KG1 (cell line): ENCODE measurements at regions not wholly inside any gene's neighbourhood (a gene's known extent, or its start where the extent isn't known, plus 50 kb on each side); places are given as distances from the start of the nearest gene placed in this dataset.
A peak's percentile ranks its signal among the peaks of the same experiment; 100 is the strongest.

Experiments
- DNase-seq: peaks from one replicate; lab custom pipeline; 2025; lab: John Stamatoyannopoulos, UW

DNA sequence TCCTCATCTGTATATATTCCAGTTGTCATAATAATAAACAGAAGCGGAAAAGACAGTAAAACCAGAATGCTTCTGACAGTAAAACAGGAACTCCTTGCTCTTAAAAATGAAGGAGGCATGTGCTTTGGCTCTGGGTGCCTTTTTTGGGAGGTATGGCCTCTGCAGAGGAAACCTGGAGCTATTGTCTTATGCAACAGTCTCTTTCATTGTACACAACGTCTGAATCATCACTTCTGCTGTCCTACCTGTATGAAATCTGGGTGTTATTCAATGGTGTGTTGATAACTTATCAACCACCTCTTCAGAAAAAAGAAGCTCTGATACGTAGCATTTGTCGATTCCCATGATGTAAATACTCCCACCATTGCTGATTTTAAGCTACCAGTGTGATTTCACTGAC, 64.8 kb downstream of the CDCA7 start:
- no peak for DNase-seq

DNA sequence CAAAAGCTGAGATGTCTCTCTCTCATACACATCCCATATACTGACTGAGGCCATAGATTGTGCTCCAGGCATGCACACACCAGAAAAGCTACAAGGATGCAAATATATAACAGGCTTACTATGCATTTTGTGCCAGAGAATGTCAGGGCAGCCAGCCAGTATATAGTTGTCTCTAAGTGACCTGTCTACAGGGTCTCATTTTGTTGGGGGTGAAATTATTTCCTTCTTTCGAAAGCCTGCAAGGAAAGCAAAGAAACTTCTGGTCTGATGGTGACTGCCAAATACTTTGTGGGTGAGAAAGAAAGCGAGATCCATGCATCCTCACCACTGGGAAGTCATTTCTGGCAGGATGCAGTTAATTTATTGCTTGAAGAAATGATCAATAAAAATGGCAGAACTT, 70.2 kb downstream of the CDCA7 start:
- no peak for DNase-seq

DNA sequence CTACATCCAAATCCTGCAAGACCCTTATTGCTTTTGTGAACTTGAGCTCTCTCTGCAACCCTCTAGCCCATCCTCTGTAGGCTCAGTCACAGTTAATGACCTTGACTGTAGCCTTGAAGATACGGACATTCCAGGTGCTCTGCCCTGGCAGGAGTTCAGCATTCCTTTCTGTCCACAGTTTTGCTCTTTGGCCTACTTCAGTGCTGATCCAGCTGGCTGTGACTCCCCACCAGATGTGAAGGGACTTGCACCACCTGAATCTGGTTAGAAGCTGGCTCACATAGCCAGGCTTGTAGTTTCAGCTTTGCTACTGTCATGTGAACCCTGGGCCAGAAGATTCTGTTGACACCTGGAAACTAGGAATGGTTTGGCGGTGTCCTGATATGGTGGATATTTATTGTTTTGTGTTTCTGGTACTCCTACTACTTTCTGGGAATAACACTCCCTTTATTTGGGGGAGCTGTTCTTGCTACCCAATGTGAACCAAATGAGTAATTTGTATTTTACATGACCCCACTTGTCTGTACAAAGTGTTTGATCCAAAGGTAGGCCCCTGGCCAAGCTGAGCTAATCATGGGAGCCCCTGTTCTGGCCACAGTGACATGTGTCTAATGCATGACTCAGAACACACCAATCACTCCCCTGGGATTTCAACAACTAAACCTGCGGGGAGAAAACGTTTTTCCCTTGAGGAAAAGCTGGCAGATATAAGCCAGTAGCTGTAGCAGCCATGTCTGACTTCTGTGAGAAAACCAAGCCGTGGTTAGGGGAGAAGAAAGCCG, 73.4 kb downstream of the CDCA7 start:
- no peak for DNase-seq

DNA sequence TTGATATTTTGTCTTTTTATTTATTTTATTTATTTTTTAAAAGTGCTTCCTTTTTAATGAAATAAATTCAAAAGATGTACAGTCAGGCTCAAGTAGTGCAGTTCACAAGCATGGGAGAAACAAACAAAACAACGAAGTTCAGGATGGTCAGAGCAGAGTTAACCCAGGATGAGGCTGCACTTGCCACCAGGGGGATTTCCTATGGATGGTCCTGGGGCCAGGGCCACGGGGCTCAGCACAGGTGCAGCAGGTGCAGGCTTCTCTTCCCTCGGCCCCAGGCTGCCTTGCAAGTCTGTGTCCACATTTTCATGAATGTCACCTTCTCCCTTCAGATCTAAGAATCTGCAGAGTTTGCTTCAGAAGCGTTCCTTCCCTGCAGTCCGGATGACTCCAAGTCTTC, 76.5 kb downstream of the CDCA7 start:
- no peak for DNase-seq

DNA sequence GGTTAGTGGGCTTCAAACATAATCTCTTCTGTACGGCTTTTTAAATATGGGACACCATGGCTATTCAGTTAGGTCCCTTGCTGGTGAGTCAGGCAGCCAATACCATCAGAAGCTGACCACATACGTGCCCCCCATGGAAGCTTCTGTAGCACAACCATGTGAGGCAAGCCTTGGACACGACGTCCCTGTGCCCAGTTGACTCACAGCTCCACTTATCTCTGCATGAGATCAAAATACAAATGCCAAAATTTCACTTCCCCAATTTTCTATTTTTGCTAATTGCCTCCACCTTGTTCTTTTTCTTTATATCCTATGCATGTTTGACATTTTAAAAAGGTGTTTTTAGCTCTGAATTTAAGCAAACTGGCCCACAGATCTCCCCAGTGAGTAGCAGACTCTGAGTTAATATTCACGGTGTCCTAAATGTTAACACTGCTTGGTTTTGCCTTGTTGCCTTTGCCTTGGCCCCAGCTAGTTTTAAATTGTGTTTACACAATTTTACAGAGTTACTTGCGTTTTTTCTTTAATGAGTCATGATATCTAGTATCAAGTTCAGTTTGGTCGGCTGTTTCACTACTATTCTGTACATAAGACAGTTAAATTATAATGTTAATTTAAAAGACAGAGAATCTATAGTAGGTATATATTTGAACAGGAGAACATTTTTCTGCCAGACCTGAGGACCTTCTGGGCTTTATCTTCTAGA, 77.5 kb downstream of the CDCA7 start:
- no peak for DNase-seq

DNA sequence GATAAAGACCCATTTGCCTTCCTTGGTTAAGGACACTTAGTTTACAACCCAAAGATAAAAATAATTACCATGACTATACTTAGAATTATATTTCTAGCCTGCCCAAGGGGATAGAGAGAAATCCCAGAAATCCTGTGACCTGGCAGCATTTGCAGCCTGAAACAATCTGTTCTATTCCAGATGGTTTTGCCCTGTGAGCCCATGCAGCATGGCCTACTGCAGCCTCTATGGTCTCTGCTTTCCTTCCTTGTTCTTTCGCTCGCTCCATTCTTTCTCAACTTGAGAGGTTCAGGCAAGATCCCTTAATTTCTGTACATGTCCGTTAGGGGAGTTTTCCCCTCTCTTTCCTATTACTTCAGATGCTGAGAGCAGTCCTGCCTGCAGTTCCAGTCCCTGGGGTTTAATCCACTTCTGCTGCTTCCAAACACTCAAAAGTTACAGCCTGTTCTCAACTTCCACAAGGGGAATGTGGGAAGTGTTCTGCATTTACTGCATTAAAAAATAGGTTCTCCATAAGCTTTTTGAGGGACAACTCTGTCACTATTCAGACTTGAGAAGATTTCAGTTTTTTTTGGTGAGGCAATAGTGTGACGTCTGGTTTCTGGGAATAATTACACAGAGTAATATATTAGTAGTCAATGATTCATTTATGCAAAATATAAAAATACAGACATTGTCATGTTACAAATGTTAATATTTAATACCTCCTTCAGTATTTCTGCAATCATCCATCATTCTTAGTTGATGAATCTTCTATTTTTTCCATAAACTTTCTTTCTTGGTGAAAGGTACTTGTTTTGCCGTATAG, 80.3 kb downstream of the CDCA7 start:
- no peak for DNase-seq

DNA sequence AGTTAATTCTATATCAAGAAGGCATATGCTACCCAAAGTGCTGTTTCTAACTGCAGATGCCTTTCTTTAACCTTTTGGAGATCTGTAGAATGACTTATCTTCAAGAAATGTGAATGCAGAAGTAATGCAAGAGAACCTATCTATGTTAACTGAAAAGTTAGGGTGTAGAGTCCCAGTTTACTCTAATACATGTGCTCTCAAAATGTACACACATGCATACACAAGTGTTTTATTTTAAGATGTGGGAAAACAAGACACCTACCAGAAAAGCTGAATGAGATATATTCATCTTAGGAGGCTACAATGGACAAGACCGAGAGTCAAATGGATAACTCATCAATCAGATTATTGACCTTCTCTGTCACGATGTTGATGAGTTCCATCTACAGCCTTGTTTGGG, 80.9 kb downstream of the CDCA7 start:
- no peak for DNase-seq

DNA sequence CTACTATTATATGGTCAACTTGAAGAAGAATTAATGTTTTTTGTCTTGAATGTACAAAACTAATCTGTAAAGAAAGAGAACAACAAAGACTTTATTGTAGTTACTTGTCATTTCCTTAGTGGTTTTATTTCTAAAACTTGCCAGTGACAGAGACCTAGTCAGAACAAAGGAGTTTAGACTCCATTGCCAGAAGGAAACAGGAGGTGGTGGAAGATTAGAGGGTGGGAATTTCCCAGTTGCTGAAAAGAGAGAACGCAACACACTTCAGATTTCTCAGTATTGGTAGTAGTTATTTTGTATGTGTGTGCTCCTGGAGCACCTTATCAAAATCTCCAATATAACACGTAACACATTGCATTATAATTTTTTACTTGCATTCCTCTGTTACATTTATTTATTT, 81.4 kb downstream of the CDCA7 start:
- DNase-seq, result no peak

DNA sequence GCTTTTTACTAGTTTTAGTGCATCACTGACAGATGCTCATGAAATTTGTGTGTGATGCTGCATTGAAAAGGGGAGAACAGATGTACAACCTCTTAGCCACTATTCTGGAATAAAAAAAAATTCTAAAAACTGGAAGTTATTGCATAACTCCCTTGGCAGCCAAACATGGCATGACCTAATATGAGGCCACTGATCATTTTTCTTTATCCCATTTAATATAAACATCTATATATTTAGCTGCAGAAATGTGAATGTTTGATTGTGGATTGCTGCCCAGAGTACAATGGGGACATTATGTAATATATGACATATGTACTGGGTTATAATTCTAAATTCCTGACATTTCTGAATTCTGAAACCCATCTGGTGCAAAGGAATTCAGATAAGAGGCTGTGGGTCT, 86.5 kb downstream of the CDCA7 start:
- no peak for DNase-seq

DNA sequence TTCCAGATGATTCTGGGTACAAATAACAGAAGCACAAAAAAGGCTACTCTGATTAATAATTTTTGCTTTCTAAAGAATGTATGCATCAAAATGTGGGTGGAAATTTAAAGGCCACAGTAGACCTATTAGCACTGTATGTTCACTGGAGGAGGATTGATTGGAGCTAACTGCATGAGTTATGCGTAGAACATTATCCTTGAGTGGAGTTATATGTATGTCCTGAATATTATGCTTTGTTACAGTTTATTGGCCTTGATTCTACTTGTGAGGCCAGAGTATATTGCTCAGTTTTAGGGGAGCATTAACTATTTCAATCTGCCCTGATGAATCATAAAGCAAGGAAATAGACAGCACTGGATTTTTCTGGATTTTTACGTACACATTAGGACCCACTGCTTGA, 87.9 kb downstream of the CDCA7 start:
- DNase-seq, result no peak

DNA sequence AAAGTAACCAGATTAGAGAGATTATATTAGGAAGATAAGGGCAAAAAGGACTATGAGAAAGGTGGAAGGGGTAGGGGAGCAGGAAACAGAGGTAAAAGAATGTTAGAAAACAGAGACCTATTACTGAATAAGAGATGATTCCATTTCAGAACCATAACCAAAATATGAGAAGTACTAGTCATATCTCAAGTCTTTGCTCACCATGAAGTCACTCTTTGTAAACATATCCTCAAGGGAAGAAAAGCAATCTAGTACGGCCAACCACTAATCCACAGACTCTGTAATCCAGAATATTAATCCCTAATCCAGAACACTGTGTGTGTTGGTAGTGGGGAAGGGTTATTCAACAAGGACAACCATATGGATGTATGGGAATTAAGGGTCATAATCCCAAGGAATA, 92.0 kb downstream of the CDCA7 start:
- DNase-seq, result no peak

DNA sequence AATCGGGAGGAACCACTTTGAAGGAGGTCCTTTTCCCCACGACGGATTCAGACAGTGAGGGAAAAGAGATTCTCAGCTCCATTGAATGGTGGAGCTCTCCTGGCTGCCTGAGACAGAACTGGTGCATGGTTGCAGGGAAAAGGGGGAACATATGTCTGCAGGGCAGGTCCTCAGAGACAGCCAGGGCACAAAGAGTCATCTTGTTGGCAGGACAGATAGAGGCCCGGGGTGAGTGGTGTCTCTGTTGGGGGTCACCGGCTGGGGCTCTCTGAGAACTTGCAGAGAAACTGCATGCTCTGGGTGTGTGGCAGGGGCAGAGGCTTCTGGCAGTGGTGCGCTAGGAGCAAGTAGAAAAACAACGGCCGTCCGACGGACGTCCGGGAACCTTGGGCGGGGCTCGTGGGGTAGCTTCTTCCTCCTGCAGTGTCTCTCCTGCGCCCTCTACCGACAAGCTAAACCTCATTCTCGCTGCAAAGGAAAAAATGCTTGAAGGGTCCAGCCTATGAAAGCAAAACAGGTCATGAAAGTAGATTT, 94.3 kb downstream of the CDCA7 start:
- DNase-seq, result peak; percentile 4

DNA sequence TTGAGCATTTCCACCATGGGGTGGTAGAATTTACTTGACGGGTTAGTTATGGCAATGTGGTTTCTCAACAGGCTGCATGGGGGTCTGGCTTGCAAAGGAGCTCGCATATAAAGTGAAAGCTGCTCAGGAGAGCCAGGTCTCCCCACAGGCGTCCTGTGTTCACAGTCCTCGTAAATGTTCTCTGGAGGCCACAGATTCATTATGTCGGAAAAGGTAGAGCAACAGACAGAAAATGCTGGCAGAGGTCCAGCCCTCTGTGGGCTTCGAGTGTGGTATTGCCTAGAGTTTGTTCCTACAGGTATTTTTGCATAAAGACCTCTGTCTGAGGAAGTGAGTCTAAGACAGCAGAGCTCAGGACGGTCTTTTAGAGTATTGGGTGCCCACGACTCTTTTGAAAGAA, 96.4 kb downstream of the CDCA7 start:
- no peak for DNase-seq

DNA sequence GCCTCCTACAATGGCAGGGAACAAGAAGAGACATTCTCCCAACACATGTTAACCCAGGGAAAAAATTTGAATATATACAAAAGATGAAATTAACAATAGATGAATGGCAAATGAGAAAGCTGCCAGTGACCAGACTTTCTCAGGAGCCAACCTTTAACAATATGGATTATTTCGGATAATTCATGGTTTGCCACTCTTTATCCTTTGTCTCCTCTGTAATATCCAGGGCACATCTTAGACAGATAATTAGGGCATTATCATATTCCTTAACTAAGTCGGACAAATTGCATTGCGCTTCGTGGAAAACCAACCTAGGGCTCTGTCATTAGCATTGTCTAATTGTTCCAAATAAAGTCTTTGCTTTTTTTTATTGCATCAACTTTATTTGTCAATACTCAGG, 97.3 kb downstream of the CDCA7 start:
- no peak for DNase-seq

DNA sequence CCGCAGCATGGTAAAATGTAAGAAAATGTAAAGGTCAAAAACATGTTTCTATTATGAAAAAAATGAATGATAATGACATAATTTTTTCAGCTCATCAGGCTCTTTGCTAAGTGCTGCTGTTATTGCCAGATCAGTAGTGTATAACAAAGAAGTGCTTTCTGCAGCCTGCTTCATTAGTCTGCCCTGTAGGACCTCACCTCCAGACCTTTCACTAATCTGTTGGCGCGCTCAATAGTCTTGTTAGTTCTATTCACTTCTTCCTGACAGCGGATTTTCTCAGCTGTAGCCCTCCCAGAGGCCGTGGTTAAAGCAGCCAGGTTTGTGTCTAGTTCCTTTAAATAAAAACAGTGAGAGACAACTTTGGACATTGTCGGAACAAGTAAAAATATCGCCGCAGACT, 97.7 kb downstream of the CDCA7 start:
- no peak for DNase-seq

DNA sequence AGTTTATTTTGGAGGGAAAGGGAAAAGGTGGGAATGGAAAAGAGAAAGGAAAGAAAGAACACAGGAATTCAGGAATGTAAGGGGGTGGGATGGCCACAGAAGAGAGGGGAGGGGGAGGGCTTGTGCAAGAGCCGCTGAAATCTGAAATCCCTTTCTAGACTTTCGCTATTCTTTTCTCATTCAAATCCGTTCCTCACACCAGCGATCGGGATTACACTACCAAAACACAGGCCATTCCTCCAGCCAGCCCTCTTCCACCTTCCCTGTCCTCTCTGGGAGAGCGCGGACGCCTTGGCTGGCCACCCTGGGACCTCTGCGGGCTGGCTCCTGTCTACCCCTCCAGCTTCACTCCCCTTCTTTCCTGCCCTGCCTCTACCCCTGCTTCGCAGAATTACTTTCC, 102.3 kb downstream of the CDCA7 start:
- DNase-seq, result no peak

DNA sequence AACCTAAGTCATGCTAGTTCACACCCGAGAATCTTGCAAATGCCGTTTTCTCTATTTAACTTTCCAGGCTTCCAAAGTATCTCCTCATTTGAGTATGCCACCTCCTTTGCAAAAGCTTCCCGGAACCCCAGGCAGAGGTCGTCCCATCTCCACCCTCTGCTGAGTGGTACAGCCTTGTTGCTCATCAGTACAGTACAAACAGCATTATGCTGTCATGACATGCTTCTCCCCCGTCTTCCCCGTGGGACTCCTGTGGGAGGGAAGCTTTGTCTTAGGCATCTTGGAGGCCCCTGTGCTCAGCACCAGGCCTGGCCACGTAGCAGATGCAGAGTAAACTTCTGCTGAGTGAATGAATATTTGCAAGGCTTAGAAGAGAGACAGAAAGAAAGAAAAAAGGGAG, 102.7 kb downstream of the CDCA7 start:
- no peak for DNase-seq

DNA sequence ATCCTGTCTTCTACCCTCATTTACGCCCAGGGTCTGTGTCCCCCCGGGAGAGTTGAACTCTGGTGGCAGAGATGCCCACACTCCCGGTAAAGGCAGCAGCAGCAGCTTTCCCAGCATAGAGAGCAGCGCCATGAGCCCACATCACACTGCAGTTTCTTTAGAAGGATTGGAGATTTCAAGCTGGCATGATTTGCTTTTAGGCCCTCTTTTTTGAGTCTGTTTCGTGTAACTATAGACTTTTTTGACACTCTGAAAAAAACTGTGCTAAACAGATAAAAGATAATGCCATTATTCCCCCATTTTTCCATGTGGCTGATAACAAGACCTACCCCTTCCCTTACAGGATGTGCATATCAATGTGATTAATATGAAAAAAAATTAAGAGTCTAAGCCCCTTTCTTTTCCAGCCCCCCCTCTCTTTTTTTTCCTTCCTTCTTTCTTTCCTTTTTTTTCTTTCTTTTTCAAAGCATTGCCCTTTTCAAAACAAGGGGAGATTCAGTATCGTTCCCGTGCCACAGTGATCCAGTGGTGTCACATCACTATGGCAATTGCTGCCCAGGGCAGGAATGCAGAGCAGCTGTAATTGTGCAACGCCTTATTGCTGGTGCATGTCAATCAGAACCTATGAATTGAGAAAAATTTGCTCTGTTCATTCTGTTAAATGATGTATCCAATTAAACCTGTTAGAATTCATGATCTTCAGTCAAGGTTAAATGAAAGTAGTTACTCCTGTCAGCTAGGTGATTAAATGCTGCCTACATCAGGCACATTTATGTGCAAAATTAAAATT, 104.5 kb downstream of the CDCA7 start:
- DNase-seq, result no peak

DNA sequence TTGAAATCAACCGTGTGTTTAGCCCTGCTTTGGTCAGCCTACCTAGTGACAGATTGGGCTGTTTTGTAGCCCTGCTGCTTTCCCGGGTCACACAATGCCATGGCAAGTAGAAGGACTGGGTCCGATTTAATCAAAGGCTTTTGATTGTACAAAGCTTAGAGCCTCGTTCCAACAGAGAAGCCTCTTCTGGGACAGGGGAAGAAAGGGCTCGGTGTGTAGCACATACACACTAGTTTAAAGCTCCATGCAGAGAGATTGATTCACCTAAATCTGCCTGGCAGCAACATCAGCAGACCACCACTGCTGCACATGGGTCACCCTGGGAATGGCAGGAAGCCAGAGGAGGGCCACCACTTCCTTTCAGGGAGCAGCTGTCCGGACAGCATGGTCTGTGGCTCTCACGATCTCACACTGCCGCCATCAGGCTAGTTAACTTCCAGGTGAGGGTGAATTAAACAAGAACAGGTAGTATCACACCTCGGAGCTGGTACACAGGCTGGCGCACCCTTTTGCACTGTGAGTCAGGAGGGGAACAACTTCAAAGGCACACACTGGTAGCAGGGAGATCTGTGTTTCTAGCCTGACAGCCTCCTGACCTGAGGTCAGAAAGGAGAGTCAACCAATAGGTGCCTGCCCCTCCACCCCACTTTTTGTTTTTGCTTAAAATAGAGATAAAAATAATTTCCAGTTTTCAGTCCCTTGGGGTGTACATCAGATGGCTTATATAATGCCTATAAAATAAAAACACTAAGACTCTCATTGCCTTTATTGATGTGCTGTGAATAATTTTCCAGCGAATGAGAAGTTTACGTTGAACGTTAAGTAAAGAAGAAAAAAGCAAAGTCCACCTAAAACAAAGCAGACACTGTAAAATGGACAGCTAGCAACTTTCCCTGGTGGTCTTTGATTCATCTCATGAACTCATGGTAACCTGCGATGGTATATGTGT, 108.5 kb downstream of the CDCA7 start:
- no peak for DNase-seq

DNA sequence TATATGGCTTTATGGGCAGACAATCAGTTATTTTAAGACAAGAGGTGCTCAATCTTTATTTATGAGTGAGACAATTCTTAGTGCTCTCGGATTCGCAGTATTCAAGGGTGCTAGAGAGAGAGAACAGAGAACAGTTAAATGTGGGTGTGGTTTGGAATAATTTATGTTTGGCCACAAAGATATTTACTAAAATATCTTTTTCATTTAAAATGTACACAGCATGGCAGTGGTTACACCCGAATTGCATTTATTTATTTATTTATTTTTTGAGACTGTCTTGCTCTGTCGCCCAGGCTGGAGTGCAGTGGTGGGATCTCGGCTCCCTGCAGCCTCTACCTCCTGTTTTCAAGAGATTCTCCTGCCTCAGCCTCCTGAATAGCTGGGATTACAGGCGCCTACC, 109.2 kb downstream of the CDCA7 start:
- no peak for DNase-seq

DNA sequence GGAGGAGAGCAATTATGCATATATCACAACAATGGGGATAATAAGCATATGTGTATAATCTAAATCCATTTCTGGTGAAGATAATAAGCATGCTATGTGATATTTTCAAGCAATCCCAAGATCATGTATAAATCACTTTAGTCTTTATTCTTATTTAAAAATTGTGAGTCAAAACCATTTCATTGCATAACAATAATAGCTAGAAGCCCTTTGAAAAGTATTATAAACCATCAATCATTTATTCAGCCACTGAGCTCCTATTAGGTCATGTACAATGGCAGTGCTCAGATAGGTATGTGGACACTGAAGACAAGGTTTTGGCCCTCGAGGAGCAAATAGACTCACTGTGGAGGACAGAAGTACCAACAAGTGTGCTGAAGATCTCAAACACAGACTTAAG, 113.1 kb downstream of the CDCA7 start:
- DNase-seq, result no peak
